HG03442 (cell line): ENCODE measurements at regions not wholly inside any gene's neighbourhood (a gene's known extent, or its start where the extent isn't known, plus 50 kb on each side); places are given as distances from the start of the nearest gene placed in this dataset.
"Not testable (repeated sequence)": the region's sequence is repeated elsewhere in the genome, so short reads cannot be mapped to it uniquely, and the experiment has no call there.

ENCODE experiments used
- ATAC-seq: cut with Tn5 transposase; IDR thresholded peaks from one replicate; pipeline ENCODE4 v1.9.1; 2021; ENCODE audit warnings: mild to moderate bottlenecking, moderate library complexity; ENCODE audit not compliant: unreplicated experiment

DNA sequence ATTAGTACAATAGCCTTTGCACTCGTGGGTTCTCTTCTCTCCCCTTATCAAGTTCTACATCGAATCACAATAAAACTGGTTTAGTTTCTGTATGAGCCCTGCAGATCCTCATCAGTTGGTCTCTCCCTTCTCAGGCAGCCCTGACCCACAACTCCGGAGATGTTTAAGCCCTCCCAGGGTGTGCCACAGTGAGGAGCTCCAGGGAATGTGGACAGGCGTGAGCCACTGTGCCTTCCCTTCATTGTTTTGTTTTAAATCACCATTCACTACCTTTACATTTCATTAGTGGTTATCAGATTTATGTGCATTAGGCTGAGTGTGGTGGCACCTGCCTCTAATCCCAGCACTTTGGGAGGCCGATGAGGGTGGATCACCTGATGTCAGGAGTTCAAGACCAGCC is 133.2 kb downstream of the LARP7 start:
- ATAC-seq, result no peak

DNA sequence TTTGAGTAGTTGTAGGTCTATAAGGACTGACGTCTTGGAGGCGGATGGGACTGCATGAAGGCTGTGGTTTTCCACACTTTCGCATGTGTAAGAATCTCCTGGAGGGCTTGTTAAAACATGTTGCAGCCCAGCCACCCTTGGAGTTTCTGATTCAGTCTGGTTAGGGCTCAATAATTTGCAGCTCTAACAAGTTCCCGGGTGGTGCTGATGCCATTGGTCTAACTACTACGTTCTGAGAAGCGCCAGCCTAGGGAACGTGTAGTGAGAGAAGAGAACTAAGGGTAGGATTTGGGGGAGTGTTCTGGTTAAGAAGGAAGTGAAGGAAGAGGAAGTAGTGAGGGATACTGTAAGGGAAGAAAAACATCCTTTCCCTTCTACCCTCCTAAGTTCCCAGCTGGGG is 138.9 kb downstream of the LARP7 start:
- no peak for ATAC-seq

GRCh38 chr4:112776535-112776934 is 139.6 kb downstream of the LARP7 start:
- no peak for ATAC-seq

DNA sequence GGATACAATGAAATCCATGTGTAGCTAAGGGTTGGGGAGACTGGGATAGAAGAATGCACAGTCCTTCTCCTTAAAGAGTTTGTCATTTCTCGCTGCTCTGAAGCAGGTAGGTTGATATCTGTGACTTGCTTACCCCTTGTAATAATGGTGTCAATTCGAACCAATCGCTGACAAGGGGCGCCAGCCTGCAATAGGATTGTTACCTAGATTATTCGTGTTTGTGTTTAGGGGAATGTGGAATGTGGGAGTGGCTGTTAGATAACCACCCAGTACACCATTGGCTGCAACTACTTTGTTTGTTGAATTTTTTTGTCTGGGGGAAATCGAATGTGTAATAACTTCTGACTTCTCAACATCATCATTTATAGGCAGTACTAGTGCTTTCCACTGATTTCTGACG is 141.6 kb downstream of the LARP7 start:
- ATAC-seq, result no peak

- ATAC-seq, result no peak
Measured at GRCh38 chr4:112793033-112793432, 156.1 kb downstream of the LARP7 start.

- no peak for ATAC-seq
Measured at GRCh38 chr4:112800001-112800400, 163.1 kb downstream of the LARP7 start.

GRCh38 chr4:112801341-112801740 is 164.4 kb downstream of the LARP7 start:
- ATAC-seq, result no peak

- ATAC-seq, result no peak
Measured at GRCh38 chr4:112802780-112803179, 165.8 kb downstream of the LARP7 start.

DNA sequence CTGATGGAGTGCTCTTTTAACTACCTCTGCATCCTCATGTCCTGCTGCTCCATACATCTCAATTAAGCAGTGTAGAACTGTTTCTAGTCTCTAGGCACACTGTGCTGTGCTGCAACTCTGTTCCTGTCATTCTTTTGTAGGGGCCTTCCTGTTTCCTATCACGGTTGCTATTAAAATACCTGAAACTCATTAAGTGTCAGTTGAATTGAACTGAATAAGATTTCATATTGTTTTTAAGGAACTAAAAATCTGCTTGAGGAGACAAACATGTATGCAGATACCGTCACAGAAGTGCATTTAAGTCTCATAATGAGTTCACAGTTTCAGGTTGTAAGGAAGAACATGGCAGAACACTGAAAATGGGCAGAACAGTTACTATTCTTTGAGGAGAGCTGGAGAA is 170.1 kb downstream of the LARP7 start:
- peak; percentile 90 for ATAC-seq

DNA sequence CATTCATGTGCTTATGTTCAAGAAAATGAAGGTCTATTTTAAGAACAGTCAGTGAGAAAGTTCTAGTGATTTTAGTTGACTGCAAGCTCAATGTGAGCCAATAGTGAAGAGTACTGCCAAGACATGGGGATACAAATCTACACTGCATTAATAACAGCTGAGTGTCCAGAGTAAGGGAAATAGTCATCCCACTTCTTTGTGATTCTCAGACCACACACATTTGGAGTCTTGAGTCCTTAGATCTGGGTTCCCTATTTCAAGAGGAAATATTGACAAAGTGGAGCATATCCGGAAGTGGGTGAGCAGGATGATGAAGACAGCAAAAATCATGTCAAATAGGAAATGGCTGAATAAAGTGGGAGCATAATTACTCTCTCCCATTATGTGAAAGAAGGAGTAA is 171.1 kb downstream of the LARP7 start:
- no peak for ATAC-seq

DNA sequence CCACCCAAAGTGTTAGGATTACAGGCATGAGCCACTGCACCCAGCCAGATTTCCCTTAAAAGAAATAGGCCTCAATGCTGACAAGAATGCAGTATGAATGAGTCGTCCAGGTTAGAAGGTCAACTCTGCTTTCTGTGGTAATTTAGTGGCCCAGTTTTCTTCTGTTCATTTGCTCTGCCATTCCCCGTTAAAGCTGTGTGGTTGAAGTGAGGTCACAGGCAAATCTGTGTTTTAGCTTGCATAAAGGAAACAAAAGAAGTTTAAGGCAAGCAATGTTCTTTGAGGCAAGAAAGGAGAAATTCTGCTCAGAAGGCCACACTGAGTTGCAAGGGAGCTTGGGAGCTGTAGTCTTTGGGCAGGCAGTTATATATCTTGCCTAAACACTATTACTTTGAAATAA is 176.8 kb downstream of the LARP7 start:
- ATAC-seq, result peak; percentile 57

- peak; percentile 92 for ATAC-seq
Measured at GRCh38 chr4:112817933-112818593, 181.1 kb downstream of the LARP7 start.

DNA sequence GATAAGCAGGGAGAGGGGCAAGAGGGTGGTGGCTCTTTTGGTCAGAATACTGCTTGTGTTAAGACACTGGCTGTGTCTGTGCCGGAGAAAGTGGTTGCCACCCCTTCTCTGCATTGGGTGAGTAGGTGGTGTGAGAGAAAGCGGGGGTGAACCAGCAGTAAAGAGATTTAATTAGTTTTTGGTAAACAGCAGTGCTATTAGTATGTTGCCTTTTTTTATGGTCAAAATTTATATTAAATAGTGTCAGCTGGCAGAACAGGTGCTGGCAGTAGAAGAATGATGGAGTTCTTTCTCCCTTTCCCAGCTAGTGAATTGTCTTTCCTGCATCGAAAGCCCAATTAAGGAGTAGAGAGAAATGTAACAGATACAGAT is 181.6 kb downstream of the LARP7 start:
- ATAC-seq, result peak; percentile 27

GRCh38 chr4:112819729-112820128 is 182.8 kb downstream of the LARP7 start:
- ATAC-seq, result no peak

- ATAC-seq, result no peak
Measured at GRCh38 chr4:112823156-112823555, 186.2 kb downstream of the LARP7 start.

- ATAC-seq, result no peak
Measured at GRCh38 chr4:112823606-112824005, 186.7 kb downstream of the LARP7 start.

GRCh38 chr4:112830753-112831386 is 193.9 kb downstream of the LARP7 start:
- no peak for ATAC-seq

- no peak for ATAC-seq
Measured at GRCh38 chr4:112832493-112832892, 195.6 kb downstream of the LARP7 start.

DNA sequence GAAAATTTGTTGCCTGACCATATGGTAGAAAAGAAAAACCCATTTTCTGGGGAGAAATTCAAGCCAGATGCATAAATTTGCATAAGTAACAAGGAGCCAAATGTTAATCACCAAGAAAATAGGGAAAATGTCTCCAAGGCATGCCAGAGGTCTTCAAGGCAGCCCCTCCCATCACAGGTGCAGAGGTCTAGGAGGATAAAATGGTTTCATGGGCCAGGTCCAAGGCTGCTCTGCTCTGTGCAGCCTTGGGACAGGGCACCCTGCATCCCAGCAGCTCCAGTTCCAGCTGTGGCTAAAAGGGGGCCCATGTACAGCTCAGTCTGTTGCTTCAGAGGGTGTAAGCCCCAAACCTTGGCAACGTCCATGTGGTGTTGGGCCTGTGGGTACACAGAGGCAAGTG is 200.0 kb downstream of the LARP7 start:
- ATAC-seq, result no peak

GRCh38 chr4:112838015-112838414 is 201.1 kb downstream of the LARP7 start:
- ATAC-seq, result not testable (repeated sequence)

DNA sequence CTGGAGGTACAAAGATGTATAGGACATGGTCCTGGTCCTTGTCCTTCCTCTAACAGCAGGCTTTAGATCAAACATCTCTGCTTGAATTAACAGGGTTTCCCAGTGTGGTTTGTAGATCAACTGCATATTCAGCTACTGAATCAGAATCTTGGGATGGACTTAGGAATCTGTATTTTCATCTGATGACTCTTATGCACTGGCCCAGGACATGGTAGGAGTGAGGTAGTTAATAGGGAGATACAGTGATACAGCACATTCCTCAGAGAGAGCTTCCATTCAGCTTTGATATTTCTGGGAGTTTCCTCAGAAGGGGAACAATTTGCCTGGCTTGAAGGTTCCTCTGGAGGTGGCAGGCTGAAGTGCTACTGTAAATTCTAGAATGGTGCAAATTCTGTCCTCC is 203.1 kb downstream of the LARP7 start:
- ATAC-seq, result no peak

- no peak for ATAC-seq
Measured at GRCh38 chr4:112840619-112841018, 203.7 kb downstream of the LARP7 start.

DNA sequence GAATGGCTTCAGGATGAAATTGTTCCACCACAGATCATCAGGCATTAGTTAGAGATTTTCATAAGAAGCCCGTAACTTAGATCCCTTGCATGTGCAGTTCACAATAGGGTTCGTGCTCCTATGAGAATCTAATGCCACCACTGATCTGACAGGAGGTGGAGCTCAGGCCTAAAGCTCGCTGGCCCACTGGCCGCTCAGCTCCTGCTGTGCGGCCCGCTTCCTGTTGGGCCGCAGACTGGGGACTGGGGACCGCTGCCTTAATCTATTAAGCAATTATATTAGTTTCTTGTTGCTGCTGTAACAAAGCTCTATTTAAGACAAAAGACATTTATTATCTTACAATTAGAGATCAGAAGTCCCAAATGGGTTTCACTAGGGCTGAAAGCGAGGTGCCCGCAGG is 205.6 kb downstream of the LARP7 start:
- ATAC-seq, result no peak
